IMR-90 (cell line): ENCODE measurements at regions not wholly inside any gene's neighbourhood (a gene's known extent, or its start where the extent isn't known, plus 50 kb on each side); places are given as distances from the start of the nearest gene placed in this dataset.

ENCODE experiments used
- ATAC-seq: fragments of 200-7000 bp; cut with Tn5 transposase; 2 replicates; pipeline ENCODE4 v1.9.1; 2020; ENCODE audit warnings: low read depth, mild to moderate bottlenecking, moderate library complexity
- BruUV-seq: library from RNA; stranded (reverse); fragments of 400-500 nt; replicated peaks from 2 replicates; lab custom pipeline; 2021; lab: Mats Ljungman, UMichigan
- CTCF ChIA-PET: fragments of 300-600 bp; formaldehyde crosslinking; extraction: SDS; loops from one replicate; lab custom pipeline; 2021; ENCODE audit warnings: antibody characterized with exemption; lab: Yijun Ruan, JAX
- POLR2A ChIA-PET: fragments of 300-600 bp; sonication (Branson Sonifier 250); formaldehyde crosslinking; loops from one replicate; lab custom pipeline; 2022; ENCODE audit warnings: antibody characterized with exemption; ENCODE audit not compliant: unreplicated experiment; lab: Charles Lee
- DNase-seq: peaks from one replicate; pipeline ENCODE4 v3.0.0; 2013
- H2AFZ ChIP-seq: replicated peaks from 2 replicates; pipeline ENCODE3; 2013; ENCODE audit warnings: low read length, mild to moderate bottlenecking; ENCODE audit not compliant: poor library complexity
- H2AK5ac ChIP-seq: 2 replicates; pipeline ENCODE4 v1.6.1; 2013; ENCODE audit warnings: low read depth, low read length, inconsistent platforms
- H2AK9ac ChIP-seq: replicated peaks from 2 replicates; pipeline ENCODE3; 2013; ENCODE audit warnings: mild to moderate bottlenecking, low read depth, low read length, moderate library complexity; ENCODE audit not compliant: poor library complexity
- H2BK120ac ChIP-seq: 2 replicates; pipeline ENCODE4 v1.6.1; 2013; ENCODE audit warnings: low read depth, low read length, inconsistent platforms
- H2BK15ac ChIP-seq: 3 replicates; pipeline ENCODE4 v1.6.1; 2013; ENCODE audit warnings: low read depth, low read length, inconsistent platforms
- H2BK20ac ChIP-seq: 2 replicates; pipeline ENCODE4 v1.6.1; 2013; ENCODE audit warnings: low read depth, mild to moderate bottlenecking, inconsistent platforms, low read length, moderate library complexity
- H2BK5ac ChIP-seq: 2 replicates; pipeline ENCODE4 v1.6.1; 2013; ENCODE audit warnings: mild to moderate bottlenecking, low read depth, low read length, inconsistent platforms; ENCODE audit not compliant: poor library complexity, severe bottlenecking
- H3K14ac ChIP-seq: replicated peaks from 2 replicates; pipeline ENCODE4 v1.6.1; 2013; ENCODE audit warnings: low read depth, low read length, inconsistent platforms
- H3K18ac ChIP-seq: 2 replicates; pipeline ENCODE4 v1.6.1; 2013; ENCODE audit warnings: low read depth, low read length, control low read depth
- H3K23ac ChIP-seq: 2 replicates; pipeline ENCODE4 v1.6.1; 2013; ENCODE audit warnings: low read depth, low read length, inconsistent platforms
- H3K27ac ChIP-seq: 2 replicates; pipeline ENCODE4 v1.5.1; 2013; ENCODE audit warnings: mild to moderate bottlenecking, control low read depth, low read length; ENCODE audit not compliant: insufficient read depth
- H3K27me3 ChIP-seq: 2 replicates; pipeline ENCODE4 v1.6.1; 2013; ENCODE audit warnings: low read length; ENCODE audit not compliant: control insufficient read depth, insufficient read depth
- H3K36me3 ChIP-seq: 2 replicates; pipeline ENCODE4 v1.6.1; 2013; ENCODE audit warnings: low read length, mixed read lengths; ENCODE audit not compliant: control insufficient read depth, insufficient read depth
- H3K4ac ChIP-seq: 2 replicates; pipeline ENCODE4 v1.6.1; 2013; ENCODE audit warnings: low read depth, low read length, inconsistent platforms
- H3K4me1 ChIP-seq: 2 replicates; pipeline ENCODE4 v1.6.1; 2013; ENCODE audit warnings: low read length, mixed read lengths; ENCODE audit not compliant: control insufficient read depth, insufficient read depth
- H3K4me2 ChIP-seq: 2 replicates; pipeline ENCODE4 v1.6.1; 2013; ENCODE audit warnings: low read depth, mild to moderate bottlenecking, control low read depth, low read length, moderate library complexity
- H3K4me3 ChIP-seq: 2 replicates; pipeline ENCODE4 v1.5.1; 2013; ENCODE audit warnings: low read depth, mild to moderate bottlenecking, control low read depth, low read length, moderate library complexity; ENCODE audit not compliant: insufficient read depth
- H3K56ac ChIP-seq: 2 replicates; pipeline ENCODE4 v1.6.1; 2013; ENCODE audit warnings: low read length, inconsistent platforms; ENCODE audit not compliant: insufficient read depth; ENCODE audit errors: extremely low read depth
- H3K79me1 ChIP-seq, 2 experiments: 2 replicates each; pipeline ENCODE4 v1.6.1; 2013; ENCODE audit warnings: low read length in 2 of 2, inconsistent platforms in 1 of 2, low read depth in 1 of 2
- H3K9ac ChIP-seq: 2 replicates; pipeline ENCODE4 v1.6.1; 2013; ENCODE audit warnings: low read depth, low read length, control low read depth
- H3K9me1 ChIP-seq: 2 replicates; pipeline ENCODE4 v1.6.1; 2013; ENCODE audit warnings: low read length, inconsistent platforms; ENCODE audit not compliant: insufficient read depth
- H3K9me3 ChIP-seq: 2 replicates; pipeline ENCODE4 v1.6.1; 2013; ENCODE audit warnings: low read length; ENCODE audit not compliant: control insufficient read depth, insufficient read depth
- H4K20me1 ChIP-seq: 2 replicates; pipeline ENCODE4 v1.6.1; 2013; ENCODE audit warnings: low read length, inconsistent platforms; ENCODE audit not compliant: insufficient read depth
- H4K5ac ChIP-seq: 2 replicates; pipeline ENCODE4 v1.6.1; 2013; ENCODE audit warnings: mild to moderate bottlenecking, low read depth, low read length, control low read depth
- H4K8ac ChIP-seq, 2 experiments: 2 replicates each; pipeline ENCODE4 v1.6.1; 2013; ENCODE audit warnings: low read depth in 2 of 2, low read length in 2 of 2, control low read depth in 1 of 2, inconsistent platforms in 1 of 2
- H4K91ac ChIP-seq: 2 replicates; pipeline ENCODE4 v1.6.1; 2013; ENCODE audit warnings: low read depth, low read length, inconsistent platforms; ENCODE audit not compliant: insufficient read depth
- CEBPB ChIP-seq: IDR thresholded peaks from 2 replicates; pipeline ENCODE4 v1.6.1; 2012; ENCODE audit warnings: low read depth, low read length, improper control_type of control experiment
- FOS ChIP-seq: fragments of 150-350 bp; IDR thresholded peaks from 2 replicates; pipeline ENCODE4 v1.6.1; 2016; ENCODE audit warnings: low read depth, low read length
- MAFK ChIP-seq: IDR thresholded peaks from 2 replicates; pipeline ENCODE4 v1.6.1; 2012; ENCODE audit warnings: low read depth, low read length, improper control_type of control experiment
- MAZ ChIP-seq: IDR thresholded peaks from 2 replicates; pipeline ENCODE4 v1.6.1; 2012; ENCODE audit warnings: low read depth, mild to moderate bottlenecking, low read length, improper control_type of control experiment, moderate library complexity, borderline replicate concordance
- RCOR1 ChIP-seq: IDR thresholded peaks from 2 replicates; pipeline ENCODE4 v1.6.1; 2012; ENCODE audit warnings: mild to moderate bottlenecking, low read length, improper control_type of control experiment; ENCODE audit not compliant: insufficient replicate concordance
- WGBS, 2 experiments: methylation state at CpG; one replicate each; pipeline versions ENCODE4 v1.1.5 to v1.1.7; 2013; ENCODE audit warnings: missing lambda C conversion rate in 2 of 2; ENCODE audit not compliant: insufficient read length in 1 of 2; ENCODE audit errors: extremely low coverage in 2 of 2; 5-methylcytosine and 5-hydroxymethylcytosine counted together
- dilution Hi-C: fragments of 300-500 bp; cut with HindIII; formaldehyde crosslinking; loops from one replicate; pipeline ENCODE4 v1.14.3; 2018; ENCODE audit warnings: low sequenced_read_pairs; ENCODE audit not compliant: unreplicated experiment
- in situ Hi-C: fragments of 300-500 bp; cut with MboI; formaldehyde crosslinking; loops from 3 replicates; pipeline ENCODE4 v1.14.3; 2019; ENCODE audit warnings: low sequenced_read_pairs, inconsistent platforms, mixed read lengths
- intact Hi-C: fragments of 100-400 bp; cut with micrococcal nuclease; formaldehyde crosslinking; loops from 2 replicates; pipeline ENCODE4 v1.10.0; 2022

DNA sequence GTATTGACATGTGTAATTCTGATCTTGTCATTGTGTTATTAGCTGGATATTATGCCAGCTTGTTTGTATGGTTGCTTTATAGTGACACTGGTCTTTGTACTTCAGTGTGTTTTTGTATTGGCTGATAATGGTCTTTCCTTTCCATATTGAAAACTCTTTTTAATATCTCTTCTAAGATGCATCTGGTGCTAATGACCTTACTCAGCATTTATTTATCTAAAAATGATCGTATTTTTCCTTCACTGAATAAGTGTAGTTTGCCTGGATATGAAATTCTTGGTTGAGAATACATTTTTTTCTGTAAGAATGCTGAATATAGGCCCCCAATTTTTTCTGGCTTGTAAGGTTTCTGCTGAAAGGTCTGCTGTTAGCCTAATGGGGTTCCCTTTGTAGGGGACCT lies 465.5 kb upstream of the TMPRSS15 start:
- intact Hi-C loops (no loop called here), dilution Hi-C loops (no loop called here), in situ Hi-C loops (no loop called here)
- no peak for ATAC-seq
- Histone ChIP-seq H3K9me1 (no peaks in the 10 kb centered on the region), H3K56ac (no peak overlapping the region), H3K4me2 (no peak overlapping the region), H3K9ac (no peak overlapping the region), H4K5ac (no peak overlapping the region), H2BK15ac (no peak overlapping the region), H2AK9ac (no peak overlapping the region), H3K23ac (no peak overlapping the region), H3K4me1 (no peaks in the 10 kb centered on the region), H3K4ac (no peak overlapping the region), H3K9me3 (no peaks in the 10 kb centered on the region), H2AK5ac (no peak overlapping the region), H3K36me3 (no peaks in the 10 kb centered on the region), H3K14ac (no peak overlapping the region), H2BK120ac (no peak overlapping the region), H3K27ac (no peak overlapping the region), H2AFZ (no peak overlapping the region), H4K91ac (no peak overlapping the region), H3K4me3 (no peak overlapping the region), H3K27me3 (no peaks in the 10 kb centered on the region), H3K79me1 (no peaks in the 10 kb centered on the region), H2BK5ac (no peak overlapping the region), H3K18ac (no peak overlapping the region), H4K8ac (no peak overlapping the region), H4K20me1 (no peaks in the 10 kb centered on the region), H2BK20ac (no peak overlapping the region)
- TF ChIP-seq MAFK = peak; percentile 82
- TF ChIP-seq RCOR1 = no peak
- no peak for TF ChIP-seq MAZ
- no peak for TF ChIP-seq FOS
- TF ChIP-seq CEBPB = no peak
- POLR2A ChIA-PET = no interaction called here
- no peak for DNase-seq
- no CpG with 5 or more reads among the region's 1 CpG for WGBS, 2 experiments
- CTCF ChIA-PET = no interaction called here
- BruUV-seq = no TSS peak
